Fibroblast of lung (primary cell): ENCODE measurements at regions not wholly inside any gene's neighbourhood (a gene's known extent, or its start where the extent isn't known, plus 50 kb on each side); places are given as distances from the start of the nearest gene placed in this dataset.

Experiments
- CTCF ChIP-seq, 2 donors: IDR thresholded peaks in 1 of 2; conservative IDR thresholded peaks in 1 of 2; 1 replicate in 1 of 2; 2 replicates in 1 of 2; pipeline ENCODE4 v1.5.1; 2011 to 2012; ENCODE audit warnings: low read length in 2 of 2, control low read depth in 1 of 2, inconsistent platforms in 1 of 2, low read depth in 1 of 2, mild to moderate bottlenecking in 1 of 2
- EZH2 ChIP-seq: IDR thresholded peaks from 2 replicates; pipeline ENCODE4 v1.5.1; 2012; ENCODE audit warnings: low read length, control low read depth, mild to moderate bottlenecking; ENCODE audit errors: missing control alignments

DNA sequence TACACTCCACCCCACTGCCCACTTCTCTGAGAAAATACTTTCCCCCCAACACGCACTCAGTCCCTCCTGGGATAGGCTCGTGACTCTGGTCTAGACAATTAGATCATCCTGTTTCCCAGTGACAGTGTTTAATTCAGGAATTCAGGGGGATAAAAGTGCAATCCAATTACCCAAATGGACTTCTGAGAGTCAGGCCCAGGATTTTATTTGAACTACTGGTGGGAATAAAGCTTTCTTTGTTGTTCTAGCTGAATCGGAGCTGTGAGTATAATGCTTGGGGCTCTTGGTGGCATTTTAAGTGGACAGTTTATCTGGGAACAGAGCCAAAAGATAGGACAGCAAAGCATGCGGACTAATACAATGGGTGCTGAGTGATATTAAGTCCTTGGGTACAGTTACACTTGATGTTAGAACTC, 683.3 kb downstream of the MAT2B start:
- no peak for TF ChIP-seq CTCF (conservative IDR thresholded peaks at IDR 0.05 in 1 of 2, IDR thresholded peaks at IDR 0.05 in 1 of 2; ENCODE audit: low read depth in 1 of 2, low read length in 2 of 2)
- TF ChIP-seq EZH2 = no peak
